ENCODE measurements at regions not wholly inside any gene's neighbourhood (a gene's known extent, or its start where the extent isn't known, plus 50 kb on each side); places are given as distances from the start of the nearest gene placed in this dataset.

- no peak for DNase-seq (ENCODE audit: low read depth)
- no peak overlapping the region for H3K4me3 ChIP-seq (ENCODE audit: low read length)
Observed at GRCh38 chr3:15964605-15965442, 167.0 kb upstream of the ANKRD28 start.

GRCh38 chr3:15967577-15967976 is 169.8 kb upstream of the ANKRD28 start:
- no peak overlapping the region for H3K4me3 ChIP-seq (ENCODE audit: low read length)
- DNase-seq (ENCODE audit: low read depth), result no peak
- TF ChIP-seq CTCF (conservative IDR thresholded peaks at IDR 0.05; ENCODE audit: low read depth, low read length), result no peak

More at GRCh38 chr3:15964605-15965442, 167.0 kb upstream of the ANKRD28 start:
- no peak for TF ChIP-seq CTCF (conservative IDR thresholded peaks at IDR 0.05; ENCODE audit: low read depth, low read length)

GRCh38 chr3:15969874-15970640 is 172.3 kb upstream of the ANKRD28 start:
- TF ChIP-seq CTCF (conservative IDR thresholded peaks at IDR 0.05; ENCODE audit: low read depth, low read length), result peak; percentile 6
- no peak for DNase-seq (ENCODE audit: low read depth)
- H3K4me3 ChIP-seq (ENCODE audit: low read length), result no peak overlapping the region

GRCh38 chr3:15973414-15973813 is 175.6 kb upstream of the ANKRD28 start:
- DNase-seq (ENCODE audit: low read depth), result no peak
- TF ChIP-seq CTCF (conservative IDR thresholded peaks at IDR 0.05; ENCODE audit: low read depth, low read length), result no peak
- no peak overlapping the region for H3K4me3 ChIP-seq (ENCODE audit: low read length)

GRCh38 chr3:15973940-15974339 is 176.2 kb upstream of the ANKRD28 start:
- TF ChIP-seq CTCF (conservative IDR thresholded peaks at IDR 0.05; ENCODE audit: low read depth, low read length), result no peak
- DNase-seq (ENCODE audit: low read depth), result no peak
- H3K4me3 ChIP-seq (ENCODE audit: low read length), result no peak overlapping the region

GRCh38 chr3:15974647-15975046 is 176.9 kb upstream of the ANKRD28 start:
- H3K4me3 ChIP-seq (ENCODE audit: low read length), result no peak overlapping the region
- peak; percentile 32 for TF ChIP-seq CTCF (conservative IDR thresholded peaks at IDR 0.05; ENCODE audit: low read depth, low read length)
- no peak for DNase-seq (ENCODE audit: low read depth)

Data from retinal pigment epithelial cell (primary cell).